GM21825 (cell line): ENCODE measurements at regions not wholly inside any gene's neighbourhood (a gene's known extent, or its start where the extent isn't known, plus 50 kb on each side); places are given as distances from the start of the nearest gene placed in this dataset.
"Not testable (repeated sequence)": the region's sequence is repeated elsewhere in the genome, so short reads cannot be mapped to it uniquely, and the experiment has no call there.

Source experiments
- ATAC-seq: cut with Tn5 transposase; IDR thresholded peaks from one replicate; pipeline ENCODE4 v1.9.1; 2021; ENCODE audit warnings: mild to moderate bottlenecking, moderate library complexity; ENCODE audit not compliant: unreplicated experiment

DNA sequence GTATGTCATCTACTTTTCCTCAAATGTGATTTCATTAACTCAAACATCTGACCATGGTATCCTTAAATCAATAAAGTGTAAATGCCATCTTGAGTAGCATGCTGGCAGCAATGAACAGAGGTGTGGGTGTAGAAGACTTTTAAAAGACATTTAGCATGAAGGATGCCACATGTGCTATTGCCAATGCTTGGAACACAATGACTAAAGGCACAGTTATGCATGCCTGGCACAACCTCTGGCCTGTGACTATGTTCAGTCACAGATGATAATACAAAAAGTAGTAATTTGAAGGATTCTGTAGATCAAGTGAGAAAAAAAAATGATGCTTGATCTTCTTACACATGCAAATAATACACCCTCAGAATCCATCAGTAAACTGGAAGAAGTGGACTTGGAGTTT is 938.9 kb upstream of the ADGRL4 start:
- no peak for ATAC-seq

DNA sequence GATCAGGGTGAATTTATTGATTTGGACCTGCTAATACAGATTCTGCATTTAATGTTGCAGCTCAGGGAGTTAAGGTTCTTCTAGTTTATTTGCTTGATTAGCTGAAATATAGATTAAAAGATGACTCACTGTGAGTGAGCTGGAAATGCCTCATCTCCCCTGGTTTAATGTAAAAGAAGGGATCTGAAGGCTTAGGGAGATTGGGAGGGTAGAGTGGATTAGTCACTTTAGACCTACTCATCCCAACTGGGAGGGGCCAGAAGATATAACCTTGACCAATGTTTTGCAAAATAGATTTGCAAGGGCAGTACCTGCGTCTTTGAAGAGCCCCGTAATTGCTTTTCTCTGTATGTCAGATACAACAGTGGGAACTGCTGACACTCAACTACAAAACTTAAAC is 922.8 kb upstream of the ADGRL4 start:
- ATAC-seq, result no peak

DNA sequence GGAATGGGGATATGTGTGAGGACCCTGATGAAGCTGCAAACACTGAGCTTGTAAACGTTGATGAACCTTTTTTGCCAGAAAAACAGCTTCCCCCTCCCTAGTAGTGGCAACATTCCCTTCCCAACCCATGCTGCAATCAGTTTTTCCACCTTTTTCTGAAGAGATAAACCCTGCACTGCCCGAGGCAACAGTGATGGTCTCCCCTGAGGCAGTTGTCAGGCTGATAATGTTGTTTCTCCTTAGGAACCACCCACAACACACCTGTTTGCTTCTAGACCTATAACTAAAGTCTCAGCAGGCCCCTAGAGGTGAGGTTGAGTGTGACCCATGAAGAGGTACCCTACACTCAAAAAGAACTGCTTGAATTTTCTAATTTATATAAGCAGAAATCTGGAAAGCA is 922.4 kb upstream of the ADGRL4 start:
- ATAC-seq, result no peak

DNA sequence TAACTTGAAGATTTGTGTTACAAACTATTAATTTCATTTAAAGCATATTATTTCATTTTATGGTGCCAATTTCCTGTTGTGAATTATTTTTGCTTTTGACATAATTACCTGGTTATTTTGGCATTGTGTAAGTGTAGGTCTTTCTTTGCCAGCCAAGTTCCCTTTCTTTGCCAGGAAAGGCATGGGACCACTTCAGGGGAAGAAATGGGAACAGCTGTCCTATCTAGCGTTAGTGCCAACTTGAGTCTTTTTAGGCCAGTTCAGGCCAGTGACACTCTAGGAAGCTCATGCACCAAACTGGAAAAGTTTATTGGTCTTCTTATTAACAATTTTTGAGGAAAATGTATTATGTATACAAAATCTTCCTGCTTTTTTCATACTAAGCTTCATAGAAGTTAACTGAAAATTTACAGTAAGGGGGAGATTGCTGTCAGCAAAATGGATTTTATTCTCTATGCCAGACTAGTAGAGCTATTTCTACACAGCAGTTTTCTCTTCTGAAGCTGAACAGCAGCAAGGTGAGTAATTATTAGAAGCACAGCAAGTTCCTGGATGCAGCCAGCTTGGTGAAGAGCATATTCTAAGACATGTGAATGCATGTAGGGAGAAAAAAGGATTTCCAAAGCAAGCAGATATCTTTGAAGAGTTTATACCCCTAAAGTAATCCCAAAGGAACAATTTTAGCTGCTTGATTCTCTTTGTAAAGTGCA is 914.6 kb upstream of the ADGRL4 start:
- ATAC-seq, result no peak

DNA sequence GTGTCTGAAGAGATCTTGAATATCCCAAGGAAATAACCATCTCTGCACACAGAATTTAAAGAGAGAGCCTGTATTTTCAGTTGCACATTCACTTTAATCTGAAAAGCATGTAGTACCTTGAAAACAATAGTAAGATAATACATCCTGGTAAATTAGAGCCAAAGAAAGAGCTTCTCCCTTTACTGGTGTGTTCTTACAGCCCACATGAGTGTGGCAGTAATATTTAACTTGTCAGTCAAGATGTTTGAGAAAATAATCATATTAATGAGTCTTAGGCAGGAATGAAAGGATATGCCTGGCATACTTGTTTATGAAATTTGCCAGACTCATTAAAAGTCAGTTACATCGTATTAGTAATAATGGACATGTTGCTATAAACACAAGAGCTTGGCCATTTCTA is 908.4 kb upstream of the ADGRL4 start:
- ATAC-seq, result no peak

DNA sequence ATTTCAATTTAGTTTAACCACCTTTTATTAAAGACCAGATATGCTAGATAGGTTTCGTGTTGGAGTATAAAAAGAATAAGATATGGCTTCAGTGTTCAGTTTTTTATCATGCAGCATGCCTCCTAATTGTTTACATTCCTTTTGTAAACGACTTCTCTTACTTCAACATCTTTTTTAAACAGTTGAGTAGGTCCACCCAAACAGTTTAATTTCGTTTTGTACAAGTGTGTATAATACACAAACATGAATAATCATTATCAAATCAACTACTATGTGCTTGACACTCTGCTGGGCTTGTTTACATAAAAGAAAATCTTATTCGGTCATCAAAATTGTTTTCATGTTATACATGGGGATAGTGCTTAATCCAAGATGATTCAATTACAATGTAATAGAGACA is 906.3 kb upstream of the ADGRL4 start:
- ATAC-seq, result no peak

DNA sequence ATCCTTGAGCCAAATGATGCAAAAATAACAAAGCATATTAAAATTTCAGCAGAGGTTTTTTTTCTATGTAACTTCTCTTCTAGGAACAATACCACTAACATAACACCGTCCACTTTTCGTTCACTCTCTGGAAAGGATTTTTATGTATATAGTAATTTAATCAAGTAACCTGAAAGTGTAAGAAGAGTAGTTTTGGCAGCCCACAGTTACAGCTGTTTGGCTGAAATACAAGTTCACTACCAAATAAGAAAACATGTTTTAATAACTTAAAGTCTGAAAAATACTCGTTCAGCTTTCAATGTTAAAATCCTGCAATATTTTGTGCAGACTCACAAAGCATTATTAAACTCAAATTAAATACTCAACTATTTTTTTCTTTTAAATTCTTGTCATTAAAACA is 896.8 kb upstream of the ADGRL4 start:
- no peak for ATAC-seq

DNA sequence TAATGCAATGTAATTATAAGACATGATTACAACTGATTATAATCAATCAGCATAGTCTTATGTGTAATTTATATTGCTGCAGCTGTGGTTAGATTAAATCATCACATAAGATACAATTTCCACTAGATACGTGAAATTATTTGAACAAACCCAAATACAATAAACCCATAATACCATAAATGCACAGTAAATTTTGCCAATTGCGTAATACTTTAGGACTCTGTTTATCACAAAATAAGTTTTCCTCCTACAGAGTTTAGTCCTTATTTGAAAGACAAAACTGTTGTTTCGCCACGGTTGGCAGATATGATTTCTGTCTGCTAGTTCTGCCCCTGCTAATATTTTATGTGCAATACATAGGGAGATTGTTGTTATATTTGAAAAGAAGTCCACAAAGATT is 895.9 kb upstream of the ADGRL4 start:
- ATAC-seq, result no peak

DNA sequence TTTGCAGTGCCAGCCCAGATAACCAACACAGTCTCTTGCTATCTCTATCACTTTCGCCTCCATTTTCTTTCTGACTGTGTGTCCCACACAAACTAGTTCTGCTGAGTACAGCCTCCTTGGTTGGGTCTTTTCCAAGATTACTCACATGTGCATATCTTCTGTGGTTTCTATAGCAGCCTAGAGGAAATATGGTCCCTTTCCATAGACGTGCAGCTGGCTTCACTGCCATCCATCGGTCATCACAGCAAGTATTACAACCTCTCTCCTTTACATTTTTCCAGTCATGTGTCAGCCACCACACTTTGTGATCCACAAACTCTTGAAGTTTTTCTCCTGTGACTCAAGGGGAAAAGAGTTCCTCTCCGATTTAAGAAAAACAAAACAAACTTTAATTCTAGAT is 893.4 kb upstream of the ADGRL4 start:
- no peak for ATAC-seq

DNA sequence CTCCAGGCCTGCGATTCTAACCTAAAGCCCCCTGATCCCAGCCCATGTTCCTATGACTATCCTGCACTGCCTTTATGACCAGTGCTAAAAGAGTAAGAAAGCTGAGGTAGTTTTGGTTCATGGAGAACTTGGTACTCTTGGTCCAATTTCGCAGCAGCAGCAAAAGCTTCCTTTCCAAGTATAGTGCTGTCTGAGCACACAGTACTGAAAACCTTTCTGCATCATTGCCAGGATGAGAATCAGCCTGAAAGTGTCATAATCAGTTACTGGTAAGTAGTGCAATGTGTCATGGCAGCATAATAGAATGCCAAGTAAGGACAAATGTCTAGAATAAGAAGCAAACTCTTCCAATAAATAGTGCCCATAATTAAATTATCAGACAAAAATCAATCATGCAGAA is 889.6 kb upstream of the ADGRL4 start:
- ATAC-seq, result no peak

DNA sequence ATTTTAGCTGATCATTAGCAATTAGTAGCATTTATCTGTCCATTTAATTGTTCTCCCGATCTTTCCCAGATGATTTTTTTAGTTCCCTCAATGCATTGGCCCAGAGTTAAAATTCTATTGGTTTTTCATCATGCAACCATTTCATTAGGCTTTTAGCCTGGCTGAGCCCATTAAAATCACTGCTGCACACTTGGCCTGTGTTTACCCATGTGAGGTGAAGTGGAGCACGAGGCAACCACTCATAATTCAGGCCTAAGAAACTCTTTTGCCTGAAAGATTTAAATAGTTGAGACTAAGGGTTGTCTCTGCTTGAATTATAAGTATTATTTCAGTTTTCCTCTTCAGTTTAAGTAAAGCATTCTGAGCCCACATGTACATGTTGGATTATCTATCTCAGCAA is 889.0 kb upstream of the ADGRL4 start:
- no peak for ATAC-seq

DNA sequence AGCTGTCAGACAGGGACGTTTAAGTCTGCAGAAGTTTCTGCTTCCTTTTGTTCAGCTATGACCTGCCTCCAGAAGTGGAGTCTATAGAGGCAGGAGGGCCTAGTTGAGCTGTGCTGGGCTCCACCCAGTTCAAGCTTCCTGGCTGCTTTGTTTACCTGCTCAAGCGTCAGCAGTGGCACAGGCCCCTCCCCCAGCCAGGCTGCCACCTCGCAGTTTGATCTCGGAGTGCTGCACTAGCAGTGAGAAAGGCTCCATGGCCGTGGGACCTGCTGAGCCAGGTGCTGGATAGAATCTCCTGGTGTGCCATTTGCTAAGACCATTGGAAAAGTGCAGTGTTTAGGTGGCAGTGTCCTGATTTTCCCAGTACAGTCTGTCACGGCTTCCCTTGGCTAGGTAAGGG is 887.6 kb upstream of the ADGRL4 start:
- not testable (repeated sequence) for ATAC-seq

DNA sequence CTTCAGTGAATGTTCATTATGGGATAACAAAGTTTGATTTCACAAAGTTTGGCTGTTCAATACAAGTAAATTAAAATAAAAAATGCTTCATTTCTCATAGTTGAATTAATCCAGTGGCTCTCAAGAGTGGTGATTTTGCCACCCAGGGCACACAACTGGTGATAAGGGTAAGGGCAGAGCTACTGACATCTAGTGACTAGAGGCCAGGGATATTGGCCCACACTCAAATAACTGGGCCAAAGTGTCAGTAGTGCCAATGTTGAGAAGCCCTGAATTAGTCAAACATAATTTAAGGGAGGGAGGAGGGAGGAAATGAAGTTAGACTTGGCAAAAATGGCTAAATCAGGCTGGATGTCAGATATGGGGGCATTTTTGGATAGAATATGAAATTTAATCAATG is 880.5 kb upstream of the ADGRL4 start:
- ATAC-seq, result no peak

DNA sequence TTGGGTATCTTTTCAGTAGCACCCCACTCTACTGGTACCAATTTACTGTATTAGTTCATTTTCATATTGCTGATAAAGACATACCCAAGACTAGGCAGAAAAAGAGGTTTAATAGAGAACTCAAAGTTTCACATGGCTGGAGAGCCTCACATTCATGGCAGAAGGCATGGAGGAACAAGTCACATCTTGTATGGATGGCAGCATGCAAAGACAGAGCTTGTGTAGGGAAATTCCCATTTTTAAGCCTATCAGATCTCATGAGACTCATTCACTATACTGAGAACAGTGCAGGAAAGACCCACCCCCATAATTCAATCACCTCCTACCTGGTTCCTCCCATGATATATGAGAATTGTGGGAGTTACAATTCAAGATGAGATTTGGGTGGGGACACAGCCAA is 878.6 kb upstream of the ADGRL4 start:
- no peak for ATAC-seq

DNA sequence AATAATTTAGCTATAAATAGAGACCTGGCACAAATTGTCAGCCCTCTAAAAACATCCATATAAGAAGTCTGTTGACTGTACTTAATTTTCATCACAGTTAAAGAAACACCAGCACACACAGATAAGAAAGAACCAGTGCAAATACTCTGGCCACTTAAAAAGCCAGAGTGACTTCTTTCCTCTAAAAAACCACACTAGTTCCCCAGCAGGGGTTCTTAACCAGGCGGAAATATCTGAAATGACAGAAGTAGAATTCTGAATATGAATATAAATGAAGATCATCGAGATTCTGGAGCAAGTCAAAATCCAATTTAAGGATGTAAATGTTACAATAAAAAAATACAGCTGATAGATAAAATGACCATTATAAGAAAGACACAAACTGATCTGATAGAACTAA is 870.6 kb upstream of the ADGRL4 start:
- ATAC-seq, result no peak

DNA sequence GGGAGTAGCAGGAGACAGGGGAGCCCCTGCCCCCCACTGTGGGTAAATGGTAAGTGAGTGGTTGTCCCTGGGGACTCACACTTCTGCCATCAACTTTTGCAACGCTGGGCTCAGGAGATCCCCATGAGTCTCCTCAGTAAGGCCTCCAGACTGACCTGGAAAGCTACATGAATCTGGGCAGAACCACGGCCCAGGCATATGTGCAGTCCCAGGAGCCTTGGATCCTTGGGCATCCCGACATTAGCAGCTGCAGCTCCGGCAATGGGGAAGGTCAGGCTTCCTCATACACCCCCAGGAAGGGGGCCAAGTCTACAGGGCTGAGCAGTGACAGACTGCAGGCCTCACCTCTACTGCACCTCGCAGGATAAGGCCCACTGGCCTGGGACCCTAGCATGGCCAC is 868.7 kb upstream of the ADGRL4 start:
- ATAC-seq, result no peak

DNA sequence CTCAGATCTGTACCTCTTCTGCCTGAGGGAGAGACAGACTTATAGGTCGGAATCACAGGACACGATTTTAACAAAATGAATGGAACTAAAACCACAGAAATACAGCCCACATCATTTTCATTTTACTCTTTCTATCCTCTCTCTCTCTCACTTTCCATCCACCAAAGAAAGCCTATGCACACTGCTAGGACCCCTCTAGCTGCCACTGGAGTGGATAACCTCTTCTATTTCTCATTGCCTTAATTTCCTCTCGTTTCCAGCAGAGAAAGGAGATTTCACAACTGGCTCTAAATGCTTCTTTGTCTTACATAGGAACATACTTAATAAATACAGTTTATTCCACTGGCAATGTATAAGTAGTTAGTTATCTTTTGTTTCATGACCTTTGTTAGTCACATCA is 867.8 kb upstream of the ADGRL4 start:
- no peak for ATAC-seq

DNA sequence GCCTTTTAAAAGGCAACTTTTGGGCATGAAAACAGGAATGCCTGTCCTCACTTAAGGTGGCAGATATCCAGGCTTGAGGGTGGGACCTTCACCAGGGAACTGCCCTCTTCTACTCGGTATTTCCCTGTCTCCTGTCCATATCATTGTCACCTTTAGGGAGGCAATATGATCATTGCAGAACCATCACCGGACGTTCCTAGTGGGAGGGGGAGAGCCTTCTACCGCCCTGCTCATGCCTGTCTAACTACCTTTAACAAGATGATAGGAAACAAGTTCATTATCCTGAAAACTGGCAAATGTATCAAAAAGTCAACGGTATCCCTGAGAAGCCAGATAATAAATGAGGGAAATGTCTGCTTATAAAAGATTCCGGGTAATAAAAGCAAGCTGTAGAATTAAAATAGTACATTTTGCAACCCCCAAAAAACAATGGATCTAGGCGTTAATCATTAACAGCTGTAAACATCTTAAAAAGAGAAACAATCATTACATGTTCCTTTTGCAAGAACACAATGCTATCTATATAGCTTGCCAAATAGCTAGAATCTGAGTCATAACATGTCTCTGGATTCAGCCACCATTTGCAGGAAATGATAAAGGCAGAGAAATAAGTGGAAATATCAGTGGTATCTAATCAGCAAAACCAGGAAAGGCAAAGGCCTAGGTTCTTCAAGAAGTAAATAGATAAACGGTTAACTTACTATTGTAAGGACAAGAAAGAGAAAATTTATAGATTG is 852.9 kb upstream of the ADGRL4 start:
- ATAC-seq, result no peak

DNA sequence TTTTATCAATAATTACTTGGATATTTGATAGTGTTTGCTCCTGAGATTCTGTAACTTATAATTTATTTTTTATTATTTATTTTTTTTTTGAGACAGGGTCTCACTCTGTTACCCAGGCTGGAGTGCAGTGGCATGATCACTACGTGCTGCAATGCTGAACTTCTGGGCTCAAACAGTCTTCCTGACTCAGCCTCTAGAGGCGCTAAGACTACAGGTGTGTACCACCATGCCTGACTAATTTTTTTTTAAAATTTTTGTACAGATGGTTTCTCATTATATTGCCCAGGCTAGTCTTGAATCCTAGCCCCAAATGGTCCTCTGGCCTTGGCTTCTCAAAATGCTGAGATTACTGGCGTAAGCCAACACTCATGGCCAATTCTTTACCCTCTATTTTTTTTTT is 845.5 kb upstream of the ADGRL4 start:
- ATAC-seq, result no peak

DNA sequence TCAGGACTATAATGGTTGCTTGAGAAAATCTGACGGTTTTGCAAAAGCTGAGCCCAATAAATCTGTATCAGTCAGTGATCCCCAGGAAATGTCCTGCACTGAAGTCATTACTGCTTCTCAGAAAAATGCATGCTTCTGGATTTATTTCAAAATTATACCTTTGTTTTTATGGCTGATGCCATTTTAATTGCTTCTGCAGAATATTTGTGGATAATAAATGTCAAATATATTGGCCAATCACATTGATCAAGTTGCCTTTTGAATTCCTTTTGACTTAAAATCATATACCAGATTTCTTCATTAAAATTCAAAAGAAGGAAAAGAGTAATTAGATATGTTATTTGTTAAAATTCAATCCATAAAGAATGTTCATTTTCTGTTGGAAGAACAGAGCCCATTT is 842.9 kb upstream of the ADGRL4 start:
- ATAC-seq, result no peak

DNA sequence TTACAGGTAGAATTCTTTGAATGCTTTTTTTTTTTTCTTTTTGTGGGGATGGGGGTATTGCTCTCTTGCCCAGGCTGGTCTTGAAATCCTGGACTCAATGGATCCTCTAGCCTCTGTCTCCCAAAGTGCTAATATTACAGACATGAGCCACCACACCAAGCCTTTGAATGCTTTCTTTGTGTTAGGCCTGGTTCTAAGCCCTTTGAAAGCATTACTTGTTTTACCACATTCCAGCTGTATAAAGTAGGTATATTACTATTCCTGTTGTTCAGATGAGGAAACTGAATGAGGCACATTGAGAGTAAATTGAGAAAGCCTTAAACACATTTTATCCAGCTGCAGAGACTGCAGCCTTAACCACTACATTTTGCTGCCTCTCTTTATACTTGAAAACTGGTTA is 841.8 kb upstream of the ADGRL4 start:
- no peak for ATAC-seq

DNA sequence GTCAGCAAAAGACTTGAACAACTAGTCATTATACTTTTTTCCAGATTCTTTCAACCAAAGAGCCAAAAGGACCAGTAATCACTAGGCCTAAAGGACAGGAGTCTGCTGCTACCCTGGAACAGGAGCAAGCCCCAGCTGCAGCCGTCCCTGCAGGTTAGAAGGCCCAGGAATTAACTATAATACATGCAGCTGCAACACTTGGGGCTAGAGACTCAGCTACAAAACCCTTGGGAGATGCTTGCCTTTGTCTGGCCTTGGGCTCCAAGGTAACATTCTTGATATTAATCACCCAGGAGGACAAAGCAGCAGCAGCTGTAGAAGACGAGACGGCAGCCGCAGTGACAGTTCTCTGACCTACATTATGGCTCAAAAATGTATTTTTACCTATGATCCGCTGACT is 841.2 kb upstream of the ADGRL4 start:
- ATAC-seq, result no peak

DNA sequence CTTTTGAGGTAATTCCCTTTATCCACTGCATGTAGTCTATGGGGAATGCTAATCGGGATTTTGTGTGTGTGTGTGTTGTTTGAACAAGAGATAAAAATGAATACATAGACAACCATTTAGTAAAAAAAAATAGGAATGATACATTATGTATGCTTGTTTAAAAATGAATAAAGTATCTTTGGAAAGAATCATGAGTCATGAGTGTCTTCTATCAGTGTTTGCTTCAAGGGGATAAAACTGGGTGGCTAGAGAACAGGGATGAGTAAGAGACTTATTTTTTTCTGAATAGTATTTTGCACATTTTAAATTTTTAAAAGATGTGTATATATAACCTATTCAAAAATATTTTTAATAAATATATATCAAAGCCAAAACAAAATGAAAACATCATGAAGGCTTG is 839.4 kb upstream of the ADGRL4 start:
- ATAC-seq, result no peak
